GM12878 (cell line): ENCODE measurements at regions not wholly inside any gene's neighbourhood (a gene's known extent, or its start where the extent isn't known, plus 50 kb on each side); places are given as distances from the start of the nearest gene placed in this dataset.

Source experiments
- ATAC-seq: fragments of 200-7000 bp; cut with Tn5 transposase; 3 replicates; pipeline ENCODE4 v1.9.1; 2020; ENCODE audit warnings: mild to moderate bottlenecking, moderate library complexity
- BruUV-seq: library from RNA; stranded (reverse); fragments of 400-500 nt; replicated peaks from 2 replicates; lab custom pipeline; 2021; lab: Mats Ljungman, UMichigan
- CTCF ChIA-PET: fragments of 300-600 bp; sonication (Branson Sonifier 250); formaldehyde crosslinking; extraction: SDS; loops from one replicate; lab custom pipeline; 2021; ENCODE audit warnings: inconsistent platforms; lab: Yijun Ruan, JAX
- POLR2A ChIA-PET: fragments of 350-600 bp; formaldehyde crosslinking; extraction: SDS; loops from one replicate; lab custom pipeline; 2021; ENCODE audit warnings: inconsistent platforms; lab: Charles Lee
- RAD21 ChIA-PET: fragments of 300-600 bp; sonication (Branson Sonifier 250); formaldehyde crosslinking; loops from one replicate; lab custom pipeline; 2023; ENCODE audit warnings: antibody characterized with exemption; ENCODE audit not compliant: unreplicated experiment; lab: Charles Lee
- SMC1A ChIA-PET: fragments of 300-600 bp; sonication (Branson Sonifier 250); formaldehyde crosslinking; loops from one replicate; lab custom pipeline; 2023; ENCODE audit not compliant: unreplicated experiment, uncharacterized antibody; lab: Charles Lee
- DNase-seq: peaks from one replicate; pipeline ENCODE4 v3.0.0-alpha.2; 2011; ENCODE audit warnings: low read depth, low spot score
- FAIRE-seq: peaks from 3 replicates; lab custom pipeline; 2011; peaks lifted over from hg19 to GRCh38; lab: Jason Lieb, UNC
- H2AFZ ChIP-seq: 2 replicates; pipeline ENCODE4 v1.6.0; 2011; ENCODE audit warnings: low read depth, low read length, control low read depth; ENCODE audit not compliant: control insufficient read depth
- H3K27ac ChIP-seq: 2 replicates; pipeline ENCODE4 v1.5.1; 2011; ENCODE audit warnings: control low read depth; ENCODE audit not compliant: control insufficient read depth, insufficient read depth
- H3K27me3 ChIP-seq, 2 experiments: replicated peaks in 1 of 2; 2 replicates each; pipeline versions ENCODE4 v1.6.0 to v1.6.1; 2011; ENCODE audit warnings: low read length in 1 of 2; ENCODE audit not compliant: control insufficient read depth in 2 of 2, insufficient read depth in 2 of 2
- H3K36me3 ChIP-seq, 2 experiments: 2 replicates each; pipeline ENCODE4 v1.5.1; 2011; ENCODE audit warnings: low read length in 1 of 2; ENCODE audit not compliant: control insufficient read depth in 2 of 2, insufficient read depth in 2 of 2
- H3K4me1 ChIP-seq: 2 replicates; pipeline ENCODE4 v1.6.1; 2011; ENCODE audit warnings: mild to moderate bottlenecking, low read length, moderate library complexity, mixed read lengths; ENCODE audit not compliant: control insufficient read depth, insufficient read depth
- H3K4me2 ChIP-seq: 2 replicates; pipeline ENCODE4 v1.6.0; 2011; ENCODE audit warnings: control low read depth; ENCODE audit not compliant: control insufficient read depth, insufficient read depth
- H3K4me3 ChIP-seq: fragments of 200-600 bp; sonication (generic); 2 replicates; pipeline ENCODE4 v1.5.1; 2016
- H3K79me2 ChIP-seq: 2 replicates; pipeline ENCODE4 v1.6.0; 2011; ENCODE audit warnings: low read length; ENCODE audit not compliant: control insufficient read depth, insufficient read depth
- H3K9ac ChIP-seq: 2 replicates; pipeline ENCODE4 v1.8.0; 2011; ENCODE audit warnings: low read length, control low read depth, mixed read lengths; ENCODE audit not compliant: control insufficient read depth, insufficient read depth
- H3K9me3 ChIP-seq: replicated peaks from 3 replicates; pipeline ENCODE4 v1.5.1; 2011; ENCODE audit warnings: mild to moderate bottlenecking, low read length; ENCODE audit not compliant: control insufficient read depth, insufficient read depth
- H4K20me1 ChIP-seq: 2 replicates; pipeline ENCODE4 v1.6.0; 2011; ENCODE audit not compliant: control insufficient read depth, insufficient read depth
- BACH1 ChIP-seq: fragments of 450-650 bp; IDR thresholded peaks from 2 replicates; pipeline ENCODE4 v1.6.1; 2017; ENCODE audit warnings: mild to moderate bottlenecking, borderline replicate concordance
- BHLHE40 ChIP-seq, 2 experiments: fragments of 450-650 bp in 1 of 2; IDR thresholded peaks; 2 replicates each; pipeline ENCODE4 v1.6.1; 2011 to 2017; ENCODE audit warnings: low read depth in 2 of 2, borderline replicate concordance in 1 of 2, improper control_type of control experiment in 1 of 2, low read length in 1 of 2, mild to moderate bottlenecking in 1 of 2
- IRF3 ChIP-seq: fragments of 450-650 bp; IDR thresholded peaks from 2 replicates; pipeline ENCODE4 v1.6.1; 2014; ENCODE audit warnings: mild to moderate bottlenecking
- JUNB ChIP-seq: IDR thresholded peaks from 2 replicates; pipeline ENCODE4 v1.6.1; 2016; ENCODE audit warnings: antibody characterized with exemption, mild to moderate bottlenecking
- NFIC ChIP-seq: IDR thresholded peaks from 2 replicates; pipeline ENCODE4 v1.6.1; 2012; ENCODE audit warnings: low read depth, mild to moderate bottlenecking, inconsistent platforms, low read length, moderate library complexity
- NRF1 ChIP-seq: conservative IDR thresholded peaks from 2 replicates; pipeline ENCODE4 v1.6.1; 2011; ENCODE audit warnings: mild to moderate bottlenecking, low read depth, low read length, improper control_type of control experiment
- SP1 ChIP-seq: IDR thresholded peaks from one replicate; pipeline ENCODE4 v1.6.1; 2011; ENCODE audit warnings: low read depth, low read length
- WGBS: methylation state at CpG from one replicate; pipeline ENCODE4 v1.1.6; 2016; ENCODE audit warnings: low lambda C conversion rate; ENCODE audit not compliant: insufficient replicate concordance, insufficient coverage; ENCODE audit errors: missing lambda C conversion rate; 5-methylcytosine and 5-hydroxymethylcytosine counted together
- in situ Hi-C: fragments of 300-500 bp; cut with MboI; formaldehyde crosslinking; loops from 9 replicates; pipeline ENCODE4 v1.14.3; 2018; ENCODE audit warnings: mixed read lengths
- intact Hi-C: fragments of 100-400 bp; cut with micrococcal nuclease; formaldehyde crosslinking; loops from one replicate; pipeline ENCODE4 v1.14.2; 2022; ENCODE audit not compliant: unreplicated experiment

GRCh38 chr20:19849341-19850197 is 91.5 kb downstream of the RIN2 start:
- SMC1A ChIA-PET: interaction anchor here (1.5 to 2.2 kb wide), 2 partner anchors 10 to 144 kb away, joined by 3 to 10 read pairs; no protein-coding TSS in a partner anchor
- CTCF ChIA-PET: interaction anchor here (0.6 to 1.5 kb wide), 4 partner anchors 13 to 185 kb away, joined by 3 to 6 read pairs (median 3); no protein-coding TSS in a partner anchor
- no peaks in the 10 kb centered on the region for H3K4me1 ChIP-seq
- POLR2A ChIA-PET: no interaction called here
- H3K36me3 ChIP-seq: no peaks in the 10 kb centered on the region
- H3K9ac ChIP-seq: no peak overlapping the region
- no peak for ATAC-seq
- BruUV-seq: no TSS peak
- intact Hi-C loops: no loop called here
- H3K27me3 ChIP-seq: no peaks in the 10 kb centered on the region
- no peaks in the 10 kb centered on the region for H4K20me1 ChIP-seq
- H3K27ac ChIP-seq: no peak overlapping the region
- 26% methylated on average over 14 of the region's 14 CpGs for WGBS
- H3K4me3 ChIP-seq: no peak overlapping the region
- no peak overlapping the region for H3K4me2 ChIP-seq
- no peak for FAIRE-seq
- no peaks in the 10 kb centered on the region for H3K79me2 ChIP-seq
- RAD21 ChIA-PET: no interaction called here
- H3K9me3 ChIP-seq: no peaks in the 10 kb centered on the region
- DNase-seq: no peak
- no peak for TF ChIP-seq IRF3
- TF ChIP-seq BACH1: no peak
- no peak for TF ChIP-seq BHLHE40 (IDR thresholded peaks at IDR 0.05; ENCODE audit: borderline replicate concordance in 1 of 2, low read depth in 2 of 2, low read length in 1 of 2)
- no peak for TF ChIP-seq NRF1
- TF ChIP-seq JUNB: no peak
- TF ChIP-seq SP1: no peak
- no peak for TF ChIP-seq NFIC
- TF ChIP-seq, all 136 proteins: peak for 0
- in situ Hi-C loops: no loop called here
- no peak overlapping the region for H2AFZ ChIP-seq
